GM23248 (cell line): ENCODE measurements at regions not wholly inside any gene's neighbourhood (a gene's known extent, or its start where the extent isn't known, plus 50 kb on each side); places are given as distances from the start of the nearest gene placed in this dataset.

Source experiments
- EZH2 ChIP-seq: fragments of 200-600 bp; sonication (generic); IDR thresholded peaks from 2 replicates; pipeline ENCODE4 v1.6.1; 2018; ENCODE audit warnings: antibody characterized with exemption, mild to moderate bottlenecking; ENCODE audit not compliant: insufficient read depth, poor library complexity, severe bottlenecking
- EZH2phosphoT487 ChIP-seq: fragments of 200-600 bp; sonication (generic); IDR thresholded peaks from 2 replicates; pipeline ENCODE4 v1.6.1; 2018; ENCODE audit warnings: antibody characterized with exemption, moderate library complexity, mild to moderate bottlenecking, low read depth; ENCODE audit not compliant: insufficient read depth

GRCh38 chr2:145623136-145623535 is 1103.2 kb upstream of the ZEB2 start:
- TF ChIP-seq EZH2phosphoT487 = no peak
- TF ChIP-seq EZH2 = no peak
